ENCODE measurements at regions not wholly inside any gene's neighbourhood (a gene's known extent, or its start where the extent isn't known, plus 50 kb on each side); places are given as distances from the start of the nearest gene placed in this dataset.

DNA sequence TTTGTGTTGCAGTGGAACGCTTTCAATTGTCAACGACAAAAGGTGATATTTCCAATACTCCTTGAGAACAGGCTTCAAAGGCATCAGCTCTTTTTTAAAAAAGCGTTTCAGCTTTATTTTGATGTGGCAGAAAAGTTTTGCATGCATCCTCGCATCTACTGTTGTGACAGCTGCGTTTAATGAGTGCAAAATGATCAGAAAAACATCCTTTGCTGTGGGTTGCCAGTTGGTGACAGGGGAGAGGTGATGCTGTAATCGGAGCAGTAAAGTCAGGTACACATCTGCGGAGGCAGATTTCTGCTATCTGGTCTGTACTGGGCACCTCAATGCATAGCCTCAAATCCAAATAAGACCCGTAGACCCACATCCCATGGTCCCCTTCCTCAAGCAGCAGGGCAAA is 91.9 kb upstream of the POU3F3 start:
- Histone ChIP-seq H3K27me3 (replicated peaks; ENCODE audit: insufficient read depth) (no peaks in the 10 kb centered on the region), H3K9me3 (no peaks in the 10 kb centered on the region), H3K4me1 (ENCODE audit: control insufficient read depth in 1 of 2, low read depth in 2 of 2) (no peaks in the 10 kb centered on the region), H3K27ac (no peak overlapping the region), H3K4me3 (no peak overlapping the region), H3K36me3 (no peaks in the 10 kb centered on the region)
- TF ChIP-seq, protein P1, sequence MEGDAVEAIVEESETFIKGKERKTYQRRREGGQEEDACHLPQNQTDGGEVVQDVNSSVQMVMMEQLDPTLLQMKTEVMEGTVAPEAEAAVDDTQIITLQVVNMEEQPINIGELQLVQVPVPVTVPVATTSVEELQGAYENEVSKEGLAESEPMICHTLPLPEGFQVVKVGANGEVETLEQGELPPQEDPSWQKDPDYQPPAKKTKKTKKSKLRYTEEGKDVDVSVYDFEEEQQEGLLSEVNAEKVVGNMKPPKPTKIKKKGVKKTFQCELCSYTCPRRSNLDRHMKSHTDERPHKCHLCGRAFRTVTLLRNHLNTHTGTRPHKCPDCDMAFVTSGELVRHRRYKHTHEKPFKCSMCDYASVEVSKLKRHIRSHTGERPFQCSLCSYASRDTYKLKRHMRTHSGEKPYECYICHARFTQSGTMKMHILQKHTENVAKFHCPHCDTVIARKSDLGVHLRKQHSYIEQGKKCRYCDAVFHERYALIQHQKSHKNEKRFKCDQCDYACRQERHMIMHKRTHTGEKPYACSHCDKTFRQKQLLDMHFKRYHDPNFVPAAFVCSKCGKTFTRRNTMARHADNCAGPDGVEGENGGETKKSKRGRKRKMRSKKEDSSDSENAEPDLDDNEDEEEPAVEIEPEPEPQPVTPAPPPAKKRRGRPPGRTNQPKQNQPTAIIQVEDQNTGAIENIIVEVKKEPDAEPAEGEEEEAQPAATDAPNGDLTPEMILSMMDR (IDR thresholded peaks at IDR 0.05), result no peak
- ATAC-seq (ENCODE audit: insufficient number of reproducible peaks, low FRiP score, low read depth) (no peak), DNase-seq (ENCODE audit: low spot score) (no peak)

DNA sequence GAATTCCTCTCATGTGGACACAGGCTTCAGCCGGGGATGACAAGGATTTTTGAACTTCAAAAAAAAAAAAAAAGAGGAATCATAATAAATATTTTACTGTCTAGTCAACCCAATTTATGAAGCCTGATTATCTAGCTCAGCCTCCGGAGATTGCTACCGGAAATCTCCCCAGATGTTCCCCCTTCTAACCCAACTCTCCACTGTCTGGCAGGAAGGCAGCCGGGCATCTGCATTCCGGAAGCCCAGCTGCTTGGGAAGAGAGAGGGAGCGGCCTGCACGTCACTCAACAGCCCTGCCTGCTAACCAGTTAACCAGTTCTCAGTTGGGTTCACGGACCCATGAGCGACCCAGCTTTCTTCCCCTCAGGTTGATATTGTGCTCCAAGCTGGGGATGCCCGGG is 87.2 kb upstream of the POU3F3 start:
- Histone ChIP-seq H3K4me1 (ENCODE audit: control insufficient read depth in 1 of 2, low read depth in 2 of 2) (no peaks in the 10 kb centered on the region), H3K36me3 (no peaks in the 10 kb centered on the region), H3K27ac (no peak overlapping the region), H3K9me3 (no peaks in the 10 kb centered on the region), H3K27me3 (replicated peaks; ENCODE audit: insufficient read depth) (no peaks in the 10 kb centered on the region), H3K4me3 (no peak overlapping the region)
- ATAC-seq (ENCODE audit: insufficient number of reproducible peaks, low FRiP score, low read depth), result no peak
- TF ChIP-seq, protein P1 (IDR thresholded peaks at IDR 0.05), result no peak
- no peak for DNase-seq (ENCODE audit: low spot score)

DNA sequence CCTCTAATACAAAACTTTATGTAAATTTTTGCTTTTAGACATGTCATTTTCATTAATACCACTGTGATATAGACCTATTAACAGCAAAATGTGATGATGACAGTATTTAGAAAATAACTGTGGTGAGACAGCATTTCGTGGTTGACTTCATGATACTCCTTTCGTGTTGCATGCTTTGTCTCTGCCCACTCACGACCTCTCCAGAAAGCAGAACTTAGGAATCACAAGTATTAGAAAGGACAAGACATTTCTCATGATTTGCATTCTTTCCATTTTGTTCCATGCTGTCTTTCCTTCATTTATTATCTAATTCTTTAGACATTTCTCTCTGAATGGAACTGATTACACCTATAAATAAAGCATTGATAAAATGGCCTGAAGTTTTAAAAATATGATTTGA is 85.2 kb upstream of the POU3F3 start:
- Histone ChIP-seq H3K4me1 (ENCODE audit: control insufficient read depth in 1 of 2, low read depth in 2 of 2) (no peaks in the 10 kb centered on the region), H3K4me3 (no peak overlapping the region), H3K36me3 (no peaks in the 10 kb centered on the region), H3K9me3 (no peaks in the 10 kb centered on the region), H3K27ac (no peak overlapping the region), H3K27me3 (replicated peaks; ENCODE audit: insufficient read depth) (no peaks in the 10 kb centered on the region)
- TF ChIP-seq, protein P1 (IDR thresholded peaks at IDR 0.05), result no peak
- no peak for DNase-seq (ENCODE audit: low spot score)
- no peak for ATAC-seq (ENCODE audit: insufficient number of reproducible peaks, low FRiP score, low read depth)

DNA sequence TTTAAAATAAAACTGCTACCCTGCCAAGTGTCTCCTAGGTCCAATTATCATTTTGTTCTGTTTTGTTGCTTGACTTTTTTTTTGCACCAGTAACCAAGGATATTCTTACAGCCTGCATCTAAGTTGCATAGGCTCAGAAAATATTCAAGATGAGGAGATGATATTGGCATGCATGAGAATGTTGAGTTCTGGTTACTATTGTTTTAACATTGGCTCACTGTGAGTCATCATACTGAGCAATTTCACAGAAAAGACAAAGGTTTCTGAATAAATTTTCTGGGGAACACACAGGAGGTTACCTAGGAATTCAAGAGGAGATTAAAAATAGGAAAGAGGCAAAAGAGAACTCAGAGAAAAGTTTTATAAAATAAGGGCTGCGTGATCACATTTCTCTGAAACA is 84.8 kb upstream of the POU3F3 start:
- Histone ChIP-seq H3K4me1 (ENCODE audit: control insufficient read depth in 1 of 2, low read depth in 2 of 2) (no peaks in the 10 kb centered on the region), H3K9me3 (no peaks in the 10 kb centered on the region), H3K36me3 (no peaks in the 10 kb centered on the region), H3K4me3 (no peak overlapping the region), H3K27ac (no peak overlapping the region), H3K27me3 (replicated peaks; ENCODE audit: insufficient read depth) (no peaks in the 10 kb centered on the region)
- TF ChIP-seq, protein P1 (IDR thresholded peaks at IDR 0.05), result no peak
- no peak for ATAC-seq (ENCODE audit: insufficient number of reproducible peaks, low FRiP score, low read depth)
- DNase-seq (ENCODE audit: low spot score), result no peak

DNA sequence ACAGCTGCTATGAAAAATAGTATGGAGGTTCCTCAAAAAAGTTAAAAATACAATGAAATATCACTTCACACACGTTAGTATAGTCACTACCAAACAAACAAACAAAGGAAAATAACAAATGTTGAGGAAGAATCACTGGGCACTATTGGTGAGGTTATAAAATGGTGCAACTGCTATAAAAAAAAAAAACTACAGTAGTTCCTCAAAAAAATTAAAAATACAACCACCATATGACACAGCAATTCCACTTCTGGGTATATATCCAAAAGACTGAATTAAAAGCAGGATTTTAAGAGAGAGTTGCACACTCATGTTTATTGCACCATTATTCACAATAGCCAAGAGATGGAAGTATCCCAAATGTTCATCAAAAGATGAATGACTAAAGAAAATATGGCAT is 80.9 kb upstream of the POU3F3 start:
- no peaks in the 10 kb centered on the region for H3K36me3 ChIP-seq
- H3K4me1 ChIP-seq (ENCODE audit: control insufficient read depth in 1 of 2, low read depth in 2 of 2), result no peaks in the 10 kb centered on the region
- TF ChIP-seq, protein P1 (IDR thresholded peaks at IDR 0.05), result no peak
- no peak overlapping the region for H3K27ac ChIP-seq
- ATAC-seq (ENCODE audit: insufficient number of reproducible peaks, low FRiP score, low read depth) (no peak), DNase-seq (ENCODE audit: low spot score) (no peak)
- no peaks in the 10 kb centered on the region for H3K9me3 ChIP-seq
- no peaks in the 10 kb centered on the region for H3K27me3 ChIP-seq (replicated peaks; ENCODE audit: insufficient read depth)
- H3K4me3 ChIP-seq, result no peak overlapping the region

All from thoracic aorta (tissue), 2 donors.